ENCODE measurements at regions not wholly inside any gene's neighbourhood (a gene's known extent, or its start where the extent isn't known, plus 50 kb on each side); places are given as distances from the start of the nearest gene placed in this dataset.

- TF ChIP-seq CTCF (IDR thresholded peaks at IDR 0.05 in 2 of 3, conservative IDR thresholded peaks at IDR 0.05 in 1 of 3; ENCODE audit: control insufficient read depth in 2 of 3, extremely low read depth in 1 of 3, insufficient read depth in 1 of 3, low read depth in 3 of 3, low read length in 3 of 3) (no peak), TAF1 (IDR thresholded peaks at IDR 0.05; ENCODE audit: borderline replicate concordance, low read depth, low read length) (no peak), SREBF2 (IDR thresholded peaks at IDR 0.05; ENCODE audit: low read length) (no peak), RAD21 (IDR thresholded peaks at IDR 0.05; ENCODE audit: insufficient read depth, low read depth, low read length) (no peak), POLR2A (IDR thresholded peaks at IDR 0.05; ENCODE audit: low read depth, low read length) (no peak), SP1 (IDR thresholded peaks at IDR 0.05; ENCODE audit: low read depth, low read length) (no peak), HDGF (IDR thresholded peaks at IDR 0.05) (no peak), EP300 (IDR thresholded peaks at IDR 0.05; ENCODE audit: borderline replicate concordance in 1 of 2, control insufficient read depth in 1 of 2, low read depth in 2 of 2, low read length in 2 of 2) (no peak), CREB1 (IDR thresholded peaks at IDR 0.05; ENCODE audit: low read depth) (no peak), YBX1 (IDR thresholded peaks at IDR 0.05) (no peak), JUND (IDR thresholded peaks at IDR 0.05; ENCODE audit: low read depth, low read length) (no peak), E2F4 (IDR thresholded peaks at IDR 0.05; ENCODE audit: low read depth, low read length) (no peak), ZNF274 (IDR thresholded peaks at IDR 0.05; ENCODE audit: insufficient read depth, insufficient read length) (no peak), YY1 (IDR thresholded peaks at IDR 0.05; ENCODE audit: low read depth, low read length) (no peak)
Measured at GRCh38 chr3:66785191-66785909, 212.8 kb upstream of the KBTBD8 start.

All from GM12878 (cell line).